Coronary artery (tissue), 2 donors: ENCODE measurements at regions not wholly inside any gene's neighbourhood (a gene's known extent, or its start where the extent isn't known, plus 50 kb on each side); places are given as distances from the start of the nearest gene placed in this dataset.
"Not testable (repeated sequence)": the region's sequence is repeated elsewhere in the genome, so short reads cannot be mapped to it uniquely, and the experiment has no call there.

Source experiments
- DNase-seq: peaks from one replicate; pipeline ENCODE4 v3.0.0-alpha.2; 2017; ENCODE audit warnings: low spot score
- H3K27ac ChIP-seq, 2 donors: fragments of 200-600 bp; sonication (generic); one replicate each; pipeline ENCODE4 v1.5.1; 2016 to 2019
- H3K4me3 ChIP-seq: fragments of 200-600 bp; sonication (generic); 2 replicates; pipeline ENCODE4 v1.5.1; 2016; ENCODE audit warnings: mild to moderate bottlenecking, moderate library complexity
- CTCF ChIP-seq: fragments of 200-600 bp; sonication (generic); IDR thresholded peaks from one replicate; pipeline ENCODE4 v1.5.1; 2019; ENCODE audit warnings: antibody characterized with exemption

GRCh38 chr18:68391801-68392200 is 323.1 kb downstream of the TMX3 start:
- no peak for TF ChIP-seq CTCF
- H3K27ac ChIP-seq, result no peak overlapping the region
- H3K4me3 ChIP-seq, result no peak overlapping the region
- DNase-seq, result no peak

DNA sequence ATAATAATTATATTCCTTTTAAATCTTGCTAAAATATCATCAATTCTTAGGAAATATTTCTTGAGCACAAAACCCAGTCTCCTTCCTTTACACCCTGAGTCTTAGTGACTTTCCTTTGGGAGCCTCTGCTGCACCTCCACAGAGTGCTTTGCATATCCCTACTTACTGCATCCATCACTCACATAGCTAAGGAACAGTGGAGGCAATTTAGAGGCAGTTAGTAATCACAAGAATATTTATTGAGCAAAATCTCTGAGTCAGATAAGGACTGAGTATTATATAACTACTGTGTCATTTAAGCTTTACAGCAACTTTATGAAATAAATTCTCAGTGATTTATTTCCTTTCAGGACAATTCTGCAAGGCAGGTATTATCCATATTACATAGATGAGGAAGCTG is 327.7 kb downstream of the TMX3 start:
- no peak for TF ChIP-seq CTCF
- Histone ChIP-seq H3K27ac (no peak overlapping the region), H3K4me3 (no peak overlapping the region)
- no peak for DNase-seq

- not testable (repeated sequence) for H3K27ac ChIP-seq, DNase-seq, H3K4me3 ChIP-seq
These were observed 330.9 kb downstream of the TMX3 start for GRCh38 chr18:68383979-68384378.

- DNase-seq, result no peak
- Histone ChIP-seq H3K4me3 (no peak overlapping the region), H3K27ac (no peak overlapping the region)
- no peak for TF ChIP-seq CTCF
These were observed 338.0 kb downstream of the TMX3 start for GRCh38 chr18:68376926-68377325.

DNA sequence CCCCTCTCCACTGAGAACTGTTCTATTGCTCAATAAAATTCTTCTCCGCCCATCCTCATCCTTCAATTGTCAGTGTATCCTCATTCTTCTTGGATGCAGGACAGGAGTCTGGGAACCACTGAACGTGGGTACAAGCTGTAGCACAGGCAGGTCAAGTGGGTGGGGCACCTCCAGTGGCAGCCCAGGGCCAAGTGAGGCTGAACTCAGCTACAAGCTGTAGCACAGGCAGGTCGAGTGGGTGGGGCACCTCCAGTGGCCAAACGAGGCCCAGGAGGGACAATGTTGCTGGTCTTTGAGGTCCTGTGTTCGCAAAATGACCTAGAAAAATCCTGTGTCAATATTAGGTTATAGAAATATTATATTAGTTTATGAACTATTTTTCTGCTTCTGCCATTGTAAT is 352.0 kb downstream of the TMX3 start:
- H3K4me3 ChIP-seq, result no peak overlapping the region
- H3K27ac ChIP-seq, result no peak overlapping the region
- no peak for DNase-seq
- no peak for TF ChIP-seq CTCF

DNA sequence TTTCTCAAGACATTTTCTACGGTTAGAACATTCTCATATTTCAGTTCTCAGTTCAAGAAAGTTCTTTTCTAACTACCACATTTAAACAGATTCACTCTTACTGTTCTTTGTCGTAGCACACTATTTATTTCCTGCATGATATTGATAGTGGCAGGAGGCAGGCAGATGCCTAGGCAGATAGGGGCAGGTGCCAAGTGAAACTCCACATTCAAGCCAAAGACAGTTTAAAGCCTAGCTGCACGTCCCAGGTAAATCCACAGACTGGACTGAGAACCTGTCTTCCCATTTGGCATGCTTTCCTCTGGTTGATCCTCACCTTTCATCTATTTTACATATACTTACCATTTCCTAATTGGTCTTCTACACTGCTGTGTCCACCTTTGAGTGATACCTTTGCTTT is 359.3 kb downstream of the TMX3 start:
- Histone ChIP-seq H3K27ac (no peak overlapping the region), H3K4me3 (no peak overlapping the region)
- DNase-seq, result no peak
- no peak for TF ChIP-seq CTCF

GRCh38 chr18:68354176-68354575 is 360.7 kb downstream of the TMX3 start:
- DNase-seq, result no peak
- TF ChIP-seq CTCF, result no peak
- no peak overlapping the region for H3K4me3 ChIP-seq

DNA sequence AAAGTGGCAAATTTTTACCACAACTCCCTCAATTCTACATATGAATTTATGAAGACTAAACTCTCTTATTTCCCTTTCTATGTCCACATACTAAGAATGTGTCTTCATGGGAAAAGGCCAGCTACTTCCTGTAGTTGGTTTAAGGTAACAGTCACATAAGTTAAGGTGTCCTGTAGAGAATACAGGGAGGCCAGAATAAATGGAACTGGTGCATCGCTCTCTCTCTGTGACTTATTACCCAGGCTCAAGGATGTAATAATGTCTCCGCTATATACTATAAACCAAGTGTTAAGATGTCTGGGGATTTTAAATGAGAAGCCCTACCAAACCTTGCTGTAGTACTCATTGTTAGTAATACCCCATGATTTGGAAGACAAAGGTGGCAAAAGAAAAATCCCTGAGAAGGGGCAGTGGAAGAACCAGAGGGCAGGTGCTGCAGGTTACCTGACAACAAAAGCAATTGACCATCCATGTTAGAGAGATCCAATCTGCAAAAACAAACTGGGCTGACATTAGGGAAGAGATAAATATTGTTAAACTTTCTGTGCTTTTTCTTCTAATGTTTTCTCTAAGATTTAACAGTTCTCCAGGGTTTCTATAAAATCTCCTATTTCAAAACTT is 372.8 kb downstream of the TMX3 start:
- no peak for DNase-seq
- TF ChIP-seq CTCF, result no peak
- no peak overlapping the region for H3K4me3 ChIP-seq
- no peak overlapping the region for H3K27ac ChIP-seq

More at GRCh38 chr18:68354176-68354575, 360.7 kb downstream of the TMX3 start:
- no peak overlapping the region for H3K27ac ChIP-seq
